SIG-M5 (cell line): ENCODE measurements at regions not wholly inside any gene's neighbourhood (a gene's known extent, or its start where the extent isn't known, plus 50 kb on each side); places are given as distances from the start of the nearest gene placed in this dataset.
"Not testable (repeated sequence)": the region's sequence is repeated elsewhere in the genome, so short reads cannot be mapped to it uniquely, and the experiment has no call there.

Source experiments
- DNase-seq: peaks from one replicate; lab custom pipeline; 2025; lab: John Stamatoyannopoulos, UW

GRCh38 chr2:56806924-56807323, 623.1 kb downstream of the CCDC85A start:
- DNase-seq, result no peak

DNA sequence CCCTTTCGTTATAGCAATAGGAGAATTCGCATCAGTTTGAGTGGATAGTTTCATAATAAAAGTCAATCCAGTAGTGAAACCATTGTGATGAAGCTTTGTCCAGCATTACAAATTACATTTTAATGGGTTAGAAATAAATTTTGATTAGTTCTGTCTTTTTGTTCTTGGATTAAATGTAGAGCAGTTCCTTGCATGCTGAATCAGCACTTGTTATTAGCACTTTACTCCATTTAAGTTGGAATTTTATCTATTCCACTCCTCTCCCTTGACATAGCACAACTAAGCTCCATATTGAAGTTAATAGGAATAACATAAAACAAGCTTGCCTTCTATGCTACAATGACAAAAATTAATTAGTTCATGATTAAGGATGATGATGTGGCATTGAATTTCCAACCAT, 624.1 kb downstream of the CCDC85A start:
- DNase-seq, result no peak

GRCh38 chr2:56811401-56811800, 627.6 kb downstream of the CCDC85A start:
- DNase-seq, result no peak

DNA sequence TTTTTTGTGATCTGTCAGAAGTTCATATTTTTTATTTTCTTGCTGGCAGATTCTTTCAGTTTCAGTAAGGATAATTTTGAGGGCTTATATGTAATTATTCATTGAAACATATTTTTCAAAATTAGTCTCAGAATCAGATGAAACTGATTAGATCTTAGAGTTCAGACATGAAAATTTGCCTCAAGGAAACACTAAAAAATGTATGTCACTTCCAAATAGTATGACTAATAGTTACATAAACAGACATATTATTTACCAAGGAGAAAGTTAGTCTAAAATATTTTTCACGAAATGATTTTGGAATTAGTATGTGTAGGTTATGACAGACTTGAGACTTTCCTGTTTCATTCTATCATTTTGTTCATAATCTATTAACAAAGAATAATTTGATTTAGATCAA, 628.6 kb downstream of the CCDC85A start:
- no peak for DNase-seq

GRCh38 chr2:56813490-56813889, 629.7 kb downstream of the CCDC85A start:
- DNase-seq, result no peak

GRCh38 chr2:56816666-56817065, 632.9 kb downstream of the CCDC85A start:
- DNase-seq, result no peak

- no peak for DNase-seq
Observed at GRCh38 chr2:56831780-56832179, 648.0 kb downstream of the CCDC85A start.

DNA sequence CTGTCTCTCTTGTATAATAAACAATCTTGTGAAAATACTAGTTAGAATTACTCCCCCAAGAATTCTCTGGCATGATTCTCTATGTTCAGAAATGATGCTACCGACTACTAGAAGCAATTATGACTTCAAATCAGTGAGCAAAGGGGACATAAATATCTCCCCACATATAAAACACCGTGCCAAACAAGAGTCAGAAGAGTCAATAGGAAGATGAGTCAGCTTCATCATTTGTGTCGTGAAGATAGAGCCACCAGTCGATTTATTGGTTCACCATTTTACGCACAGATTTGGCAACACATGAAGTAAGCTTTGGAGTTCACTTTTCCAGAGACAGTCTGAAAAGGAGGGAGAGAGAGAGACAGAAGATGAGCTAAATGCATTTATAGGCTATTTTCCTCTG, 650.9 kb downstream of the CCDC85A start:
- DNase-seq, result no peak

DNA sequence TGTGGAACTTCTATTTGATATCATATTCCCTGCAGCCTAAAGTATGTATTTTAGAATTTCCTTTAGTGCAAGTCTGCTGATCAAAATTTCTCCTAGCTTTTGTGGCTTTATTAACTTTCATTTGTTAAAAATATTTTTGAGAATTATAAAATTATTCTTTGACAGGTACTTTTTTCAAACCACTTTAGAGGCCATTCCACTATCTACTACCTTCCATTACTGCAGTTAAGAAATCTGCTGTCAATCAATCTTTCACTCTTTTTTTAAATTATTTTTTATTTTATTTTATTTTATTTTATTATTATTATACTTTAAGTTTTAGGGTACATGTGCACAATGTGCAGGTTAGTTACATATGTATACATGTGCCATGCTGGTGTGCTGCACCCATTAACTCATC, 656.2 kb downstream of the CCDC85A start:
- DNase-seq, result not testable (repeated sequence)

DNA sequence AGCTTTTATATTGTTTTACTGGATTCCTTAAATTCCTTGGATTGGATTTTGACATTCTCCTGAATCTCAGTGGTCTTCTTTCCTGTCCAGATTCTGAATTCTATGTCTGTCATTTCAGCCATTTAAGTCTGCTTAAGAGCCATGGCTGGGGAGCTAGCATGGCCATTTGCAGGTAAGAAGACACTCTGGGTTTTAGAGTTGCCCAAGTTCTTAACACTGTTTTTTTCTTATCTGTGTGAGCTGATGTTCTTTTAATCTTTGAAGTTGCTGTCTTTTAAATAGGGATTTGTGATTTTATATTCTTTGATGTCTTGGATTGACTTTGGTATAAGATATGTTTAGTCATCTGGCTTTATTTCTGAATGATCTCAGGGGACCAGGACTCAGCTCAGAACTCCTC, 677.2 kb downstream of the CCDC85A start:
- no peak for DNase-seq

- no peak for DNase-seq
Observed at GRCh38 chr2:56871644-56872043, 687.9 kb downstream of the CCDC85A start.

DNA sequence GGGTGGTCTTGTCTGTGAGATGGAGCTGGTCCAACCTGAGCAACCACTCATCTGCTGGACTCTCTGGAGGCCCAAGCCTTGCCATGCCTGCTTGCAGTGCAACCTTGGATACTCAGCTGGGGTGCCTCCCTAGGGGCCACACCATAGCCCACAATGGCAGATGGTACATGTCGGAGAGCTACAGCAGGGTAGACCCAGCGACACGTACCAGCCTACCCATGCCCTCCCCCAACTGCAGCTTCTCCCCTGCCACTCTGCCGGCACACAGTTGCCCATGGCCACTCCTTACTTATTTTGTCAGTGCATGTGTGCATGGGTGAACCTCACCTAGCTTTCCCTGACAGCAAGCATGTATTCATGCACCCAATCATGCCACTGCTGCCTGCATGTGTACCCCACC, 690.9 kb downstream of the CCDC85A start:
- no peak for DNase-seq

GRCh38 chr2:56889738-56890137, 705.9 kb downstream of the CCDC85A start:
- no peak for DNase-seq

DNA sequence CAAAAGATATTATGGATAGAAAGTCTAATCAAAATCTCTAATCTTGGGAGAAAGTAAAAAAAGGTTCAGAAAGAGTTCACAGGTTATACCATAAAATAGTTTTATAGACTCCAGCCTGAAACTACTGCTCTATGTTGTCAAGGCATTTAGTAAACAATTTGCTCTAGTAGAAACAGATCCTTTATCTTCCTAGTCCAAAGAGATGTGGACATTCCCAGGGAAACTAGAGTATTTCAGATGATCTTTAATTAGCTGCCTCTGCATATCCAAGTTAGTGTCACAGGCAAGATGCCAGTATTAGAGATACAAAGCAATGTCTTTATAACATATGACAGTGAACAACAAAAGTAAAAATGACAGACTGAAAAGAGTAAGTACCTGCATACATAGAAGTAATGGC, 708.6 kb downstream of the CCDC85A start:
- no peak for DNase-seq

DNA sequence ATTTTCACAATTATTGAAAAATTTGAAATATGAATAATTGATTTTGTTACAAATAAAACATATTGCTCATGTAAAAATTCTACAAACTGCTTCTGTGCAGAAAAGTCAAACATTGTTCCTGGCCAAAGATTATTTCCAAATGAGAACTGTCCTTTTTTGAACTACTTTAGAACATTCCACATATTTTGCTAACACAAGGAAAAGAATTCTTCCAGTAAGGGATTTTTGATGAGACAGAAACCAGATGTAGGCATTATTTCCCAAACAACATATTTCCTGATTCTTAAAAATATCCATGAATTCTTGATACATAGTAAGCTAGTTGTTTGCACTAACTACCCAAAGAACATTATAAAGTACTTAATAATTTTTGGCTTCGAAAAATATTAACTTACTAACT, 715.2 kb downstream of the CCDC85A start:
- no peak for DNase-seq

- no peak for DNase-seq
Observed at GRCh38 chr2:56912490-56912889, 728.7 kb downstream of the CCDC85A start.

DNA sequence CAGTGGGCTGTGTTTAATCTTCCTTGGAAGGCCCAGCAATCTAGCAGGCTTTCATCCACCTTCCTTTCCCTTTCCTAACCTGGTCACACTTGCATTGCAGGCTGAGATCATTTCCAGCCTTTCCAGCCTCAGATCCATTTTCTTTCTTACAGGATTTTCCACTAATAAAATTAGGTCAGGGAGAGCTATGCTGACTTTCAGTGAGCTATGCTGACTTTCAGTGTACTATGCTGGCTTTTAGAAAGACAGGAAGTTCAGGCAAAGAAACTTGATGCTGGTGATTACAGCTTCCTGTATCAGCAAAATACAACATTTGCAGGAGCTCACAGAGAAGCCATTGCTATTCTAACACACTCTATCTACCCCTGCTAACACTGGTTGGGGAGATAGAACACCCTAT, 735.0 kb downstream of the CCDC85A start:
- DNase-seq, result no peak

DNA sequence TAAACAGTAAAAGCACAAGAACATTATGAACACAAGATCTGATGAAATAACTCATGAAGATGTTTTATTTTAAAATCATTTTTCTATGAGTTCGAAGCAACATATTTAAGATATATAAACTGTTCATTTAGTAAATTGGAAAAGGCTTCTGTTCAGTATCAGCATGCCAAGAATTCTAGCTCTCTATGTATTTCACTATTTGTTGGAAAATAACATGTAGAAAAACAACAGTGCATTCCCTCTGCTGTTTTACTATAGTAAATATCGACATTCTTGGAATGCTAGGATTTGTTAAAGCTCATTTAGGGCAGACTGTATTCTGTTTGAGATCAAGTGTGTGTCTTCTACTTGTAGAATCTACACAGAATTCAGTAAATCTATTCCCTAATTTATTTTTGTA, 750.2 kb downstream of the CCDC85A start:
- no peak for DNase-seq

- DNase-seq, result no peak
Observed at GRCh38 chr2:56934866-56935265, 751.1 kb downstream of the CCDC85A start.

GRCh38 chr2:56940054-56940453, 756.3 kb downstream of the CCDC85A start:
- no peak for DNase-seq

DNA sequence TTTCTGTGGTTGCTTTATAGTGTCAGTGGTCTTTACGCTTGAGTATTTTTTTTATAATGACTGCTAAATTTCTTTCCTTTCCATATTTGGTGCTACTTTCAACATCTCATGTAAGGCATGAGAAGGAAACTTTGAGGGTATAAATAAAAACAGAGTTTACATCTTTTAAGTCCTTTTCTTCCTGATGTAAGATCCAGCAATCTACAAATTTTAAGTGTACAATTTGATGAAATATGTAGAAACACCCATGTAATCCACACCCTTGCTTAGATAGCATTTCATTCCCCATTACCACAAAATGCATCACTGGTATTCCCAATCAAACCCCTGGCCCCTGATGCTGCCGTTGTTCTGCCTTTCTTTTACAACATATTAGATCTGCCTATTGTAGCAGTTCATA, 769.1 kb downstream of the CCDC85A start:
- DNase-seq, result no peak

GRCh38 chr2:56960581-56960980, 776.8 kb downstream of the CCDC85A start:
- no peak for DNase-seq

- no peak for DNase-seq
Observed at GRCh38 chr2:56962673-56963072, 778.9 kb downstream of the CCDC85A start.

- DNase-seq, result no peak
Observed at GRCh38 chr2:56969513-56969912, 785.7 kb downstream of the CCDC85A start.

DNA sequence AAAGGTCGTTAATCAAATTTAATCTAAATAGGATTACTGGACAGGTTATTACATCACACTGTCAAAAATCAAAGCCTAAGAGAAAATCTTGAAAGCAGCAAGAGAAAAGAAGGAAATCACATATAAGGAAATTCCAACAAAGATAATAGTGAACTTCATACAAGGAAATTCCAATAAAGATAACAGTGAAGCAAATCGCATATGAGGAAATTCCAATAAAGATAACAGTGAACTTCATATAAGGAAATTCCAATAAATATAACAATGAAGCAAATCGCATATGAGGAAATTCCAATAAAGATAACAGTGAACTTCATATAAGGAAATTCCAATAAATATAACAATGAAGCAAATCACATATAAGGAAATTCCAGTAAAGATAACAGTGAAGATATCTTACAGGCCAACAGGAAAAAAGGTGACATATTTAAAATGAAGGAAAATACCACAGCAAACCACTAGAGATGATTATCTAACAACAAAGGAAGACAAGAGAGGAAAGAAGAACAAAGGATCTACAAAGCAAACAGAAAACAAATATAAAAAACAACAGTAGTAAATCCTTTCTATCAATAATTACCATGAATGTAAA, 787.7 kb downstream of the CCDC85A start:
- no peak for DNase-seq
